K562 (cell line): ENCODE measurements at regions not wholly inside any gene's neighbourhood (a gene's known extent, or its start where the extent isn't known, plus 50 kb on each side); places are given as distances from the start of the nearest gene placed in this dataset.

Experiments used
- ELF1 ChIP-seq: fragments of 200-800 bp; sonication (Bioruptor generic); IDR thresholded peaks from 2 replicates; pipeline ENCODE4 v1.6.1; 2016; ENCODE audit warnings: missing genetic modification characterization, missing compliant biosample characterization
- GTF2A2 ChIP-seq: IDR thresholded peaks from 2 replicates; pipeline ENCODE4 v1.6.1; 2016; ENCODE audit warnings: mild to moderate bottlenecking, missing genetic modification characterization, missing compliant biosample characterization
- KDM4B ChIP-seq, 2 experiments: fragments of 450-650 bp in 1 of 2; sonication (generic) in 1 of 2; IDR thresholded peaks; 2 replicates each; pipeline ENCODE4 v1.6.1; 2016 to 2017; ENCODE audit warnings: borderline replicate concordance in 2 of 2, antibody characterized with exemption in 1 of 2, low read depth in 1 of 2, mild to moderate bottlenecking in 1 of 2
- LARP7 ChIP-seq: fragments of 450-650 bp; IDR thresholded peaks from 2 replicates; pipeline ENCODE4 v1.6.1; 2016
- RNF2 ChIP-seq: sonication (generic); IDR thresholded peaks from 2 replicates; pipeline ENCODE4 v1.6.1; 2016
- TF ChIP-seq, protein P1 (sequence below): fragments of 450-650 bp; IDR thresholded peaks from 2 replicates; pipeline ENCODE4 v1.6.1; 2016; ENCODE audit warnings: low read depth
- TF ChIP-seq, protein P2 (sequence below): IDR thresholded peaks from 2 replicates; pipeline ENCODE4 v1.6.1; 2014; ENCODE audit warnings: antibody characterized with exemption
- TF ChIP-seq, protein P3 (sequence below): fragments of 250-450 bp; sonication (Bioruptor Pico); IDR thresholded peaks from 2 replicates; pipeline ENCODE4 v1.8.0; 2021; ENCODE audit warnings: borderline replicate concordance, mild to moderate bottlenecking, moderate library complexity; ENCODE audit not compliant: poor library complexity, severe bottlenecking
- TF ChIP-seq, protein P4 (sequence below): fragments of 450-650 bp; IDR thresholded peaks from 2 replicates; pipeline ENCODE4 v1.6.1; 2016; ENCODE audit warnings: low read depth, mild to moderate bottlenecking, moderate library complexity

DNA sequence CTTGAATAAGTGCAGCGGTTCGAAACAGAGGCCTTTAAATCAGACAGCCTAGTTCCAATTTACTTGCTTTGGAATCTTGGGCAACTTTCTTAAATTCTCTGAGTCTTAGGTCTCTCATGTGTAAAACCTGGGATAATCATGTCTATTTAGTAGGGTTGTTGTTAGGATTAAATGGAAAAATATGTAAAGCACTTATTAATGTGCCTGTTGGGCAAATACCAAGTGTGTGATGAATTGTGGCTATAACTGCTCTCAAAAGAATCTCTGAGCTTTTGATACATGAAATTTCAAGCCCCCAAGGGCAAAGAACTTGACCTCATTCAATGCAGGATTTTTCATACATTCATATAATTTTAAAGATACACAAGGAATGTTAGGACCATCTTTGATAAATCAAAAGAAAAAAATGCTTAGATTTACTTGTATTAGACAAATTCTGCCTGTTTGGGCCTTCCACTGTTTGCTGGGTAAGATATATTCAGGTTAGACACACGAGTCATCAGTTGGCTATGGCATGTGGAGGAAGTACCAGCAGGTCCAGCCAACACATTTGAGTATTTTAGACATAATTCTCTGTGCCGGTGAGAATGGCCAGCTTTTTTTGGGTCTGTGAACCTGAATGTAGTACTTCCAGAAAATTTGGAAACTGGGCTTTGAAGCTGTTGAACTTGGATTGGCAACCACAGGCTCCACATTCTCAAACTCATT, 241.4 kb upstream of the CNKSR2 start (continued):
- TF ChIP-seq, protein P1, sequence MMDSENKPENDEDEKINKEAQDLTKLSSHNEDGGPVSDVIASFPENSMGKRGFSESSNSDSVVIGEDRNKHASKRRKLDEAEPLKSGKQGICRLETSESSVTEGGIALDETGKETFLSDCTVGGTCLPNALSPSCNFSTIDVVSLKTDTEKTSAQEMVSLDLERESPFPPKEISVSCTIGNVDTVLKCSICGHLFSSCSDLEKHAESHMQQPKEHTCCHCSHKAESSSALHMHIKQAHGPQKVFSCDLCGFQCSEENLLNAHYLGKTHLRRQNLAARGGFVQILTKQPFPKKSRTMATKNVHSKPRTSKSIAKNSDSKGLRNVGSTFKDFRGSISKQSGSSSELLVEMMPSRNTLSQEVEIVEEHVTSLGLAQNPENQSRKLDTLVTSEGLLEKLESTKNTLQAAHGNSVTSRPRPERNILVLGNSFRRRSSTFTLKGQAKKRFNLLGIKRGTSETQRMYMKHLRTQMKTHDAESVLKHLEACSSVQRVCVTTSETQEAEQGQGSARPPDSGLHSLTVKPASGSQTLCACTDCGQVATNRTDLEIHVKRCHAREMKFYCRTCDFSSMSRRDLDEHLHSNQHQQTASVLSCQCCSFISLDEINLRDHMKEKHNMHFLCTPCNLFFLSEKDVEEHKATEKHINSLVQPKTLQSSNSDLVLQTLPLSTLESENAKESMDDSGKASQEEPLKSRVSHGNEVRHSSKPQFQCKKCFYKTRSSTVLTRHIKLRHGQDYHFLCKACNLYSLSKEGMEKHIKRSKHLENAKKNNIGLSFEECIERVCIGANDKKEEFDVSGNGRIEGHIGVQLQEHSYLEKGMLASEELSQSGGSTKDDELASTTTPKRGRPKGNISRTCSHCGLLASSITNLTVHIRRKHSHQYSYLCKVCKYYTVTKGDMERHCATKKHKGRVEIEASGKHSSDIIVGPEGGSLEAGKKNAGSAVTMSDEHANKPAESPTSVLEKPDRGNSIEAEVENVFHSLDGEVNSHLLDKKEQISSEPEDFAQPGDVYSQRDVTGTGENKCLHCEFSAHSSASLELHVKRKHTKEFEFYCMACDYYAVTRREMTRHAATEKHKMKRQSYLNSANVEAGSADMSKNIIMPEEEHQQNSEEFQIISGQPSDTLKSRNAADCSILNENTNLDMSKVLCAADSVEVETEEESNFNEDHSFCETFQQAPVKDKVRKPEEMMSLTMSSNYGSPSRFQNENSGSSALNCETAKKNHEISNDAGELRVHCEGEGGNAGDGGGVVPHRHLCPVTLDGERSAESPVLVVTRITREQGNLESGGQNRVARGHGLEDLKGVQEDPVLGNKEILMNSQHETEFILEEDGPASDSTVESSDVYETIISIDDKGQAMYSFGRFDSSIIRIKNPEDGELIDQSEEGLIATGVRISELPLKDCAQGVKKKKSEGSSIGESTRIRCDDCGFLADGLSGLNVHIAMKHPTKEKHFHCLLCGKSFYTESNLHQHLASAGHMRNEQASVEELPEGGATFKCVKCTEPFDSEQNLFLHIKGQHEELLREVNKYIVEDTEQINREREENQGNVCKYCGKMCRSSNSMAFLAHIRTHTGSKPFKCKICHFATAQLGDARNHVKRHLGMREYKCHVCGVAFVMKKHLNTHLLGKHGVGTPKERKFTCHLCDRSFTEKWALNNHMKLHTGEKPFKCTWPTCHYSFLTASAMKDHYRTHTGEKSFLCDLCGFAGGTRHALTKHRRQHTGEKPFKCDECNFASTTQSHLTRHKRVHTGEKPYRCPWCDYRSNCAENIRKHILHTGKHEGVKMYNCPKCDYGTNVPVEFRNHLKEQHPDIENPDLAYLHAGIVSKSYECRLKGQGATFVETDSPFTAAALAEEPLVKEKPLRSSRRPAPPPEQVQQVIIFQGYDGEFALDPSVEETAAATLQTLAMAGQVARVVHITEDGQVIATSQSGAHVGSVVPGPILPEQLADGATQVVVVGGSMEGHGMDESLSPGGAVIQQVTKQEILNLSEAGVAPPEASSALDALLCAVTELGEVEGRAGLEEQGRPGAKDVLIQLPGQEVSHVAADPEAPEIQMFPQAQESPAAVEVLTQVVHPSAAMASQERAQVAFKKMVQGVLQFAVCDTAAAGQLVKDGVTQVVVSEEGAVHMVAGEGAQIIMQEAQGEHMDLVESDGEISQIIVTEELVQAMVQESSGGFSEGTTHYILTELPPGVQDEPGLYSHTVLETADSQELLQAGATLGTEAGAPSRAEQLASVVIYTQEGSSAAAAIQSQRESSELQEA = no peak
- TF ChIP-seq RNF2 (no peak), ELF1 (tag) (no peak), GTF2A2 (tag) (no peak), LARP7 (no peak), KDM4B (IDR thresholded peaks at IDR 0.05; ENCODE audit: borderline replicate concordance in 2 of 2, low read depth in 1 of 2) (no peak)
- TF ChIP-seq, protein P2, sequence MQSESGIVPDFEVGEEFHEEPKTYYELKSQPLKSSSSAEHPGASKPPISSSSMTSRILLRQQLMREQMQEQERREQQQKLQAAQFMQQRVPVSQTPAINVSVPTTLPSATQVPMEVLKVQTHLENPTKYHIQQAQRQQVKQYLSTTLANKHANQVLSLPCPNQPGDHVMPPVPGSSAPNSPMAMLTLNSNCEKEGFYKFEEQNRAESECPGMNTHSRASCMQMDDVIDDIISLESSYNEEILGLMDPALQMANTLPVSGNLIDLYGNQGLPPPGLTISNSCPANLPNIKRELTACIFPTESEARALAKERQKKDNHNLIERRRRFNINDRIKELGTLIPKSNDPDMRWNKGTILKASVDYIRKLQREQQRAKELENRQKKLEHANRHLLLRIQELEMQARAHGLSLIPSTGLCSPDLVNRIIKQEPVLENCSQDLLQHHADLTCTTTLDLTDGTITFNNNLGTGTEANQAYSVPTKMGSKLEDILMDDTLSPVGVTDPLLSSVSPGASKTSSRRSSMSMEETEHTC = no peak
- TF ChIP-seq, protein P3, sequence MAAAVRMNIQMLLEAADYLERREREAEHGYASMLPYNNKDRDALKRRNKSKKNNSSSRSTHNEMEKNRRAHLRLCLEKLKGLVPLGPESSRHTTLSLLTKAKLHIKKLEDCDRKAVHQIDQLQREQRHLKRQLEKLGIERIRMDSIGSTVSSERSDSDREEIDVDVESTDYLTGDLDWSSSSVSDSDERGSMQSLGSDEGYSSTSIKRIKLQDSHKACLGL (CRISPR knock-in tag) = no peak
- TF ChIP-seq, protein P4, sequence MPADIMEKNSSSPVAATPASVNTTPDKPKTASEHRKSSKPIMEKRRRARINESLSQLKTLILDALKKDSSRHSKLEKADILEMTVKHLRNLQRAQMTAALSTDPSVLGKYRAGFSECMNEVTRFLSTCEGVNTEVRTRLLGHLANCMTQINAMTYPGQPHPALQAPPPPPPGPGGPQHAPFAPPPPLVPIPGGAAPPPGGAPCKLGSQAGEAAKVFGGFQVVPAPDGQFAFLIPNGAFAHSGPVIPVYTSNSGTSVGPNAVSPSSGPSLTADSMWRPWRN = no peak
- TF ChIP-seq, all 486 proteins: peak for 0
